ENCODE measurements at regions not wholly inside any gene's neighbourhood (a gene's known extent, or its start where the extent isn't known, plus 50 kb on each side); places are given as distances from the start of the nearest gene placed in this dataset.

DNA sequence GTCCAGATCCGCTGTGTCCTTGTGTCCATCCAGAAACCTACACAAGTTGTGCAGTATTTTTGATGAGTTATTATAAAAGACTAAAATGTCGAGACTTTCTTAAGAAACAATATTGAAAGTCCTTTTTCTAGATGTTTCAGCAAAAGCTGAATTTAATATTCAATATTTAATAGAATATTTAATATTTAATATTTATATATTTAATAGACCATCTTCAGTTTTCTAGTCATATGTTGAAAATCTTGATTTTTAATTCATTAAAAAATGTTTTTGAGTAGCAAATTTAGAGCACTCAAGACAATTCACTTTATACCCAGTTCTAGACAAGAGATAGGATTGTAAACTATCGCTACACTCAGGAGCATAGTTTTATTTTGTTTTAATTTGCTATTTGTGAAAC, 447.8 kb downstream of the SLITRK5 start:
- no peak overlapping the region for H3K4me2 ChIP-seq

DNA sequence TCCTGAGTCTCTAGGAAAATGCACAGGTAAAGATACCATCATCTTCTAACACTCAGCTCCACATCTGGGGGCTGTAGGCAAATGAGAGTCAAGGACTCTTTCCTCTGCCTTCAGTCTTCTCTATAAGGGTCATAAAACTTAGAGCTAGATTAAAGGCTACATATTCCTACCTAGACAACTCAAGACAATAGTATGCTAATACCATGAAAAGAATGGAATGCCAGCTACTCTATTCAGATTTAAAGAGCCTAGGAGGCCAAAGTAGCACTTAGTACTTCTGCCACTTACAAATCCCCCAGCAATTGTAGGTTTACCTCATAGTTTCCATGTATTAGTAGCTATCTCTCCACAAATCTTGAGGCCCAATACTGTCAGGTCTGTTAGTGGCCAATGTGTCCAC, 453.0 kb downstream of the SLITRK5 start:
- H3K4me3 ChIP-seq: no peak overlapping the region
- no peaks in the 10 kb centered on the region for H3K36me3 ChIP-seq
- Mint-ChIP-seq H3K9me3 (no peaks in the 10 kb centered on the region), H3K36me3 (no peaks in the 10 kb centered on the region), H3K27me3 (ENCODE audit: insufficient read depth, low read depth) (no peaks in the 10 kb centered on the region), H3K4me3 (no peak overlapping the region), H3K4me1 (no peaks in the 10 kb centered on the region), H3K27ac (no peak overlapping the region)
- H3K79me2 ChIP-seq (ENCODE audit: low read depth): no peaks in the 10 kb centered on the region
- H3K27me3 ChIP-seq: no peaks in the 10 kb centered on the region
- TF ChIP-seq, protein P1, sequence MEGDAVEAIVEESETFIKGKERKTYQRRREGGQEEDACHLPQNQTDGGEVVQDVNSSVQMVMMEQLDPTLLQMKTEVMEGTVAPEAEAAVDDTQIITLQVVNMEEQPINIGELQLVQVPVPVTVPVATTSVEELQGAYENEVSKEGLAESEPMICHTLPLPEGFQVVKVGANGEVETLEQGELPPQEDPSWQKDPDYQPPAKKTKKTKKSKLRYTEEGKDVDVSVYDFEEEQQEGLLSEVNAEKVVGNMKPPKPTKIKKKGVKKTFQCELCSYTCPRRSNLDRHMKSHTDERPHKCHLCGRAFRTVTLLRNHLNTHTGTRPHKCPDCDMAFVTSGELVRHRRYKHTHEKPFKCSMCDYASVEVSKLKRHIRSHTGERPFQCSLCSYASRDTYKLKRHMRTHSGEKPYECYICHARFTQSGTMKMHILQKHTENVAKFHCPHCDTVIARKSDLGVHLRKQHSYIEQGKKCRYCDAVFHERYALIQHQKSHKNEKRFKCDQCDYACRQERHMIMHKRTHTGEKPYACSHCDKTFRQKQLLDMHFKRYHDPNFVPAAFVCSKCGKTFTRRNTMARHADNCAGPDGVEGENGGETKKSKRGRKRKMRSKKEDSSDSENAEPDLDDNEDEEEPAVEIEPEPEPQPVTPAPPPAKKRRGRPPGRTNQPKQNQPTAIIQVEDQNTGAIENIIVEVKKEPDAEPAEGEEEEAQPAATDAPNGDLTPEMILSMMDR (IDR thresholded peaks at IDR 0.05): no peak
- TF ChIP-seq EZH2 (IDR thresholded peaks at IDR 0.05): no peak
- no peak for TF ChIP-seq EZH2phosphoT487 (IDR thresholded peaks at IDR 0.05)
- no peak overlapping the region for H3K9ac ChIP-seq
- no peak overlapping the region for H2AFZ ChIP-seq (replicated peaks)
- H4K20me1 ChIP-seq (ENCODE audit: low read depth): no peaks in the 10 kb centered on the region
- H3K4me1 ChIP-seq: no peaks in the 10 kb centered on the region
- DNase-seq (ENCODE audit: low spot score): no peak
- no peak overlapping the region for H3K27ac ChIP-seq
- no peaks in the 10 kb centered on the region for H3F3A ChIP-seq (ENCODE audit: low read depth)
- no peak overlapping the region for H3K4me2 ChIP-seq
- H3K9me3 ChIP-seq (ENCODE audit: low read depth): no peaks in the 10 kb centered on the region

More for the DNA sequence above, 447.8 kb downstream of the SLITRK5 start:
- no peak overlapping the region for H3K4me3 Mint-ChIP-seq
- Histone ChIP-seq H3K27me3 (no peaks in the 10 kb centered on the region), H3K36me3 (no peaks in the 10 kb centered on the region), H2AFZ (replicated peaks) (no peak overlapping the region), H3K4me3 (no peak overlapping the region), H3K9ac (no peak overlapping the region), H3K9me3 (ENCODE audit: low read depth) (no peaks in the 10 kb centered on the region), H3K4me1 (no peaks in the 10 kb centered on the region), H3F3A (ENCODE audit: low read depth) (no peaks in the 10 kb centered on the region), H4K20me1 (ENCODE audit: low read depth) (no peaks in the 10 kb centered on the region), H3K79me2 (ENCODE audit: low read depth) (no peaks in the 10 kb centered on the region), H3K27ac (no peak overlapping the region)
- no peaks in the 10 kb centered on the region for H3K9me3 Mint-ChIP-seq
- H3K4me1 Mint-ChIP-seq: no peaks in the 10 kb centered on the region
- TF ChIP-seq, protein P1 (IDR thresholded peaks at IDR 0.05): no peak
- TF ChIP-seq EZH2 (IDR thresholded peaks at IDR 0.05): no peak
- TF ChIP-seq EZH2phosphoT487 (IDR thresholded peaks at IDR 0.05): no peak
- H3K27ac Mint-ChIP-seq: no peak overlapping the region
- no peaks in the 10 kb centered on the region for H3K36me3 Mint-ChIP-seq
- H3K27me3 Mint-ChIP-seq (ENCODE audit: insufficient read depth, low read depth): no peaks in the 10 kb centered on the region
- no peak for DNase-seq (ENCODE audit: low spot score)

DNA sequence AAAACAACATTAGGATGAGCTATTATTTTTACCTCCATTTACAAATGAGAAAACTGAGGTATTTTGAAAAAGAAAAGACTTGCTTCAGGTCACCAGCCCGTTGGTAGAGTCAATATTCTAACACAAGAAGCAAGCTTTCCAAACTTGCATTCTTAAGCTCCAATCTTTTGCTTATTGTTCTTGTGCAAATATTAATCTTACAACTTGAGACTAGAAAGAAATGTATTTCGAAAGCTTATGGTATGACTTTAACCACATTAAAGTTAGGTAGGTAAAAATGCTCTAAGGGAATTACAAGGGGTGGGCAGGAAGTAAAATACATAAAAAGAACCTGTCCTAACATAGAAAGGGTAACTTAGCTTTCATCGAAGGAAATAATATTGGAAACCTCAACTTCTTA, 453.9 kb downstream of the SLITRK5 start:
- no peaks in the 10 kb centered on the region for H3F3A ChIP-seq (ENCODE audit: low read depth)
- H2AFZ ChIP-seq (replicated peaks): no peak overlapping the region
- no peaks in the 10 kb centered on the region for H3K9me3 ChIP-seq (ENCODE audit: low read depth)
- H3K9ac ChIP-seq: no peak overlapping the region
- Mint-ChIP-seq H3K27me3 (ENCODE audit: insufficient read depth, low read depth) (no peaks in the 10 kb centered on the region), H3K9me3 (no peaks in the 10 kb centered on the region), H3K27ac (no peak overlapping the region), H3K36me3 (no peaks in the 10 kb centered on the region), H3K4me1 (no peaks in the 10 kb centered on the region), H3K4me3 (no peak overlapping the region)
- no peaks in the 10 kb centered on the region for H3K36me3 ChIP-seq
- H4K20me1 ChIP-seq (ENCODE audit: low read depth): no peaks in the 10 kb centered on the region
- H3K27ac ChIP-seq: no peak overlapping the region
- H3K79me2 ChIP-seq (ENCODE audit: low read depth): no peaks in the 10 kb centered on the region
- H3K4me2 ChIP-seq: no peak overlapping the region
- no peak for DNase-seq (ENCODE audit: low spot score)
- TF ChIP-seq, protein P1 (IDR thresholded peaks at IDR 0.05): no peak
- TF ChIP-seq EZH2phosphoT487 (IDR thresholded peaks at IDR 0.05) (no peak), EZH2 (IDR thresholded peaks at IDR 0.05) (no peak)
- H3K4me3 ChIP-seq: no peak overlapping the region
- no peaks in the 10 kb centered on the region for H3K27me3 ChIP-seq
- no peaks in the 10 kb centered on the region for H3K4me1 ChIP-seq

All from neural progenitor cell (in vitro differentiated cells).